H9 (cell line): ENCODE measurements at regions not wholly inside any gene's neighbourhood (a gene's known extent, or its start where the extent isn't known, plus 50 kb on each side); places are given as distances from the start of the nearest gene placed in this dataset.

Source experiments
- DNase-seq: peaks from one replicate; pipeline ENCODE4 v3.0.0-alpha.2; 2017
- H2AFZ ChIP-seq: one replicate; pipeline ENCODE4 v1.6.1; 2013; ENCODE audit warnings: mild to moderate bottlenecking, low read length, control low read depth, moderate library complexity
- H2AK5ac ChIP-seq: 2 replicates; pipeline ENCODE4 v1.6.1; 2013; ENCODE audit warnings: low read length, control low read depth, mixed read lengths; ENCODE audit not compliant: insufficient read length
- H2BK120ac ChIP-seq: one replicate; pipeline ENCODE4 v1.6.1; 2013; ENCODE audit warnings: low read depth, mild to moderate bottlenecking, low read length, control low read depth, inconsistent platforms; ENCODE audit not compliant: poor library complexity, severe bottlenecking
- H2BK12ac ChIP-seq: 2 replicates; pipeline ENCODE4 v1.6.1; 2013; ENCODE audit warnings: low read length, control low read depth, mixed read lengths, low read depth; ENCODE audit not compliant: insufficient read length
- H2BK15ac ChIP-seq: 2 replicates; pipeline ENCODE4 v1.6.1; 2013; ENCODE audit warnings: low read depth, low read length, control low read depth
- H2BK20ac ChIP-seq: one replicate; pipeline ENCODE4 v1.6.1; 2013; ENCODE audit warnings: low read depth, mild to moderate bottlenecking, low read length, control low read depth, inconsistent platforms; ENCODE audit not compliant: poor library complexity, severe bottlenecking
- H2BK5ac ChIP-seq: 2 replicates; pipeline ENCODE4 v1.6.1; 2013; ENCODE audit warnings: low read length, control low read depth, mixed read lengths; ENCODE audit not compliant: insufficient read length
- H3K14ac ChIP-seq: 2 replicates; pipeline ENCODE4 v1.6.1; 2013; ENCODE audit warnings: low read length, control low read depth; ENCODE audit not compliant: insufficient read depth
- H3K18ac ChIP-seq: 2 replicates; pipeline ENCODE4 v1.6.1; 2013; ENCODE audit warnings: low read depth, mild to moderate bottlenecking, mixed read lengths, low read length, control low read depth; ENCODE audit not compliant: insufficient read length
- H3K23ac ChIP-seq: 2 replicates; pipeline ENCODE4 v1.6.1; 2013; ENCODE audit warnings: low read length, control low read depth, mixed read lengths, low read depth; ENCODE audit not compliant: insufficient read length
- H3K23me2 ChIP-seq: 2 replicates; pipeline ENCODE4 v1.6.1; 2013; ENCODE audit warnings: low read depth, mild to moderate bottlenecking, mixed read lengths, low read length, control low read depth; ENCODE audit not compliant: insufficient read length, poor library complexity, severe bottlenecking
- H3K27ac ChIP-seq: 2 replicates; pipeline ENCODE4 v1.5.1; 2013; ENCODE audit warnings: low read length, control low read depth, mixed read lengths, low read depth; ENCODE audit not compliant: insufficient read length
- H3K27me3 ChIP-seq: 2 replicates; pipeline ENCODE4 v1.6.1; 2013; ENCODE audit warnings: low read length, control low read depth, inconsistent platforms; ENCODE audit not compliant: insufficient read depth
- H3K4ac ChIP-seq: 2 replicates; pipeline ENCODE4 v1.6.1; 2013; ENCODE audit warnings: low read depth, mild to moderate bottlenecking, control low read depth, inconsistent platforms, low read length, moderate library complexity
- H3K4me1 ChIP-seq: 2 replicates; pipeline ENCODE4 v1.6.1; 2013; ENCODE audit warnings: low read length, control low read depth, inconsistent platforms; ENCODE audit not compliant: insufficient read depth
- H3K4me2 ChIP-seq: 2 replicates; pipeline ENCODE4 v1.6.1; 2013; ENCODE audit warnings: low read length, control low read depth, mixed read lengths; ENCODE audit not compliant: insufficient read length, insufficient read depth
- H3K56ac ChIP-seq: 2 replicates; pipeline ENCODE4 v1.6.1; 2013; ENCODE audit warnings: low read depth, mild to moderate bottlenecking, mixed read lengths, low read length, control low read depth; ENCODE audit not compliant: insufficient read length
- H3K79me1 ChIP-seq: 2 replicates; pipeline ENCODE4 v1.6.1; 2013; ENCODE audit warnings: low read depth, mild to moderate bottlenecking, moderate library complexity, low read length, control low read depth, inconsistent platforms; ENCODE audit not compliant: insufficient read depth, poor library complexity, severe bottlenecking
- H3K79me2 ChIP-seq: 2 replicates; pipeline ENCODE4 v1.6.1; 2013; ENCODE audit warnings: low read length, control low read depth, inconsistent platforms; ENCODE audit not compliant: insufficient read depth
- H3K9ac ChIP-seq: 2 replicates; pipeline ENCODE4 v1.6.1; 2013; ENCODE audit warnings: low read length, control low read depth, mixed read lengths; ENCODE audit not compliant: insufficient read length; ENCODE audit errors: extremely low read depth
- H3K9me3 ChIP-seq: one replicate; pipeline ENCODE4 v1.6.1; 2013; ENCODE audit warnings: low read depth, low read length, inconsistent platforms; ENCODE audit not compliant: control insufficient read depth
- H3T11ph ChIP-seq: one replicate; pipeline ENCODE4 v1.6.1; 2013; ENCODE audit warnings: mild to moderate bottlenecking, low read length, control low read depth, inconsistent platforms
- H4K20me1 ChIP-seq: one replicate; pipeline ENCODE4 v1.6.1; 2013; ENCODE audit not compliant: control insufficient read depth, insufficient read length, insufficient read depth
- H4K5ac ChIP-seq: 2 replicates; pipeline ENCODE4 v1.6.1; 2013; ENCODE audit warnings: low read depth, mild to moderate bottlenecking, mixed read lengths, low read length, control low read depth; ENCODE audit not compliant: insufficient read length
- H4K8ac ChIP-seq: replicated peaks from 2 replicates; pipeline ENCODE4 v1.6.1; 2013; ENCODE audit warnings: low read length, control low read depth, mixed read lengths, low read depth; ENCODE audit not compliant: insufficient read length
- H4K91ac ChIP-seq: 2 replicates; pipeline ENCODE4 v1.6.1; 2013; ENCODE audit warnings: low read depth, mild to moderate bottlenecking, moderate library complexity, mixed read lengths, low read length, control low read depth; ENCODE audit not compliant: insufficient read length
- H3K27ac Mint-ChIP-seq, 3 experiments: 2 replicates in 2 of 3; 3 replicates in 1 of 3; pipeline ENCODE4 v1.8.0; 2020 to 2021; ENCODE audit warnings: mixed read lengths in 3 of 3, mild to moderate bottlenecking in 1 of 3, moderate library complexity in 1 of 3
- H3K27me3 Mint-ChIP-seq: 2 replicates; pipeline ENCODE4 v1.8.0; 2021; ENCODE audit warnings: low read depth, mild to moderate bottlenecking, moderate library complexity, mixed read lengths
- H3K36me3 Mint-ChIP-seq, 3 experiments: 2 replicates in 2 of 3; 3 replicates in 1 of 3; pipeline ENCODE4 v1.8.0; 2020 to 2021; ENCODE audit warnings: low read depth in 3 of 3, mixed read lengths in 3 of 3; ENCODE audit not compliant: insufficient read depth in 1 of 3
- H3K4me1 Mint-ChIP-seq, 2 experiments: 2 replicates each; pipeline ENCODE4 v1.8.0; 2020; ENCODE audit warnings: mixed read lengths in 2 of 2
- H3K4me3 Mint-ChIP-seq, 2 experiments: 2 replicates in 1 of 2; 3 replicates in 1 of 2; pipeline ENCODE4 v1.8.0; 2020 to 2021; ENCODE audit warnings: mild to moderate bottlenecking in 2 of 2, mixed read lengths in 2 of 2, moderate library complexity in 1 of 2
- H3K9me3 Mint-ChIP-seq, 2 experiments: 2 replicates in 1 of 2; 3 replicates in 1 of 2; pipeline ENCODE4 v1.8.0; 2020; ENCODE audit warnings: mild to moderate bottlenecking in 2 of 2, mixed read lengths in 2 of 2, moderate library complexity in 1 of 2
- CTCF ChIP-seq: fragments of 200-600 bp; sonication (generic); conservative IDR thresholded peaks from 3 replicates; pipeline ENCODE4 v1.8.0; 2021; ENCODE audit warnings: antibody characterized with exemption, mild to moderate bottlenecking
- WGBS: extraction: QIAGEN DNeasy Blood & Tissue Kit; methylation state at CpG from one replicate; pipeline ENCODE4 v1.1.7; 2013; ENCODE audit warnings: missing lambda C conversion rate, low lambda C conversion rate, mixed read lengths; ENCODE audit not compliant: insufficient read length; ENCODE audit errors: extremely low coverage; 5-methylcytosine and 5-hydroxymethylcytosine counted together

DNA sequence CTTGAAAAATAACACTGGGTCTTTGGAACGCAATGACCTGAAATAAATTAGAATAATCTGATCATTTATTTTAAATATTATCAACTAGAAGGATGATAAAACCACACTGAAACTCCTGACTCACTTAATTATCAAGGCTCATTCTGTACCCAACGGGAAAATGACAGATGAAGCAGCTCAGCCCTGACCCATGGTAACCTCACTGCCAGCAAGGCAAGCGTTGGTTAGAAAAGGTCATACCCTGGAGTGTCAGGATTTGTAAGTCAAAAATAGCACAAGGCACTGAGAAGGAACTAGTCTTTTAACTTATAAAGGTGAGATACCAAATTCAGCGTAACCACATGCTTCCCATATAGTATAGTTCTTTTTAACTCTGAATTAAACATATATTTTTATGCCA lies 277.5 kb downstream of the ETAA1 start:
- DNase-seq, result no peak
- H2BK12ac ChIP-seq, result no peak overlapping the region
- no peak overlapping the region for H3K18ac ChIP-seq
- H4K8ac ChIP-seq, result no peak overlapping the region
- H3K4ac ChIP-seq, result no peak overlapping the region
- no peak overlapping the region for H4K5ac ChIP-seq
- no peak overlapping the region for H2AFZ ChIP-seq
- no peak overlapping the region for H2BK15ac ChIP-seq
- TF ChIP-seq CTCF, result no peak
- H3K27me3 ChIP-seq, result no peaks in the 10 kb centered on the region
- H3K27ac ChIP-seq, result no peak overlapping the region
- H3K9me3 ChIP-seq, result no peaks in the 10 kb centered on the region
- H4K20me1 ChIP-seq, result no peaks in the 10 kb centered on the region
- WGBS, result no CpG with 5 or more reads among the region's 4 CpGs
- no peaks in the 10 kb centered on the region for H3K79me2 ChIP-seq
- Mint-ChIP-seq H3K27me3 (0 out of 2 replicates have a peak, but pooled peaks cover 4% of the 10 kb centered on the region), H3K27ac (no peak overlapping the region), H3K36me3 (no peaks in the 10 kb centered on the region), H3K4me3 (no peak overlapping the region), H3K9me3 (no peaks in the 10 kb centered on the region), H3K4me1 (peaks cover 0 to 4% of the 10 kb centered on the region in 2 experiments; a peak in 1 of 4 replicates)
- no peak overlapping the region for H3K4me2 ChIP-seq
- H4K91ac ChIP-seq, result no peak overlapping the region
- no peak overlapping the region for H2BK20ac ChIP-seq
- no peak overlapping the region for H2BK120ac ChIP-seq
- no peak overlapping the region for H3K23ac ChIP-seq
- no peak overlapping the region for H3K9ac ChIP-seq
- H3K4me1 ChIP-seq, result no peaks in the 10 kb centered on the region
- H3K79me1 ChIP-seq, result no peaks in the 10 kb centered on the region
- no peak overlapping the region for H2AK5ac ChIP-seq
- no peak overlapping the region for H3K14ac ChIP-seq
- H3T11ph ChIP-seq, result no peak overlapping the region
- no peaks in the 10 kb centered on the region for H3K23me2 ChIP-seq
- no peak overlapping the region for H2BK5ac ChIP-seq
- H3K56ac ChIP-seq, result no peak overlapping the region
